Gastroesophageal sphincter (tissue), 4 donors: ENCODE measurements at regions not wholly inside any gene's neighbourhood (a gene's known extent, or its start where the extent isn't known, plus 50 kb on each side); places are given as distances from the start of the nearest gene placed in this dataset.

ENCODE experiments used
- ATAC-seq: fragments of 150-250 bp; one replicate; pipeline ENCODE4 v1.9.1; 2016; ENCODE audit warnings: mild to moderate bottlenecking, moderate library complexity
- H3K27ac ChIP-seq, 4 donors: fragments of 200-600 bp; sonication (generic) in 3 of 4; 1 replicate in 3 of 4; 2 replicates in 1 of 4; pipeline ENCODE4 v1.5.1; 2016 to 2019
- H3K27me3 ChIP-seq: fragments of 200-600 bp; sonication (generic); one replicate; pipeline ENCODE4 v1.5.1; 2019
- H3K36me3 ChIP-seq, 2 donors: fragments of 200-600 bp; sonication (generic); one replicate each; pipeline ENCODE4 v1.5.1; 2019; ENCODE audit warnings: control low read depth in 1 of 2
- H3K4me1 ChIP-seq, 3 donors: fragments of 200-600 bp; sonication (generic); 1 replicate in 2 of 3; 2 replicates in 1 of 3; pipeline ENCODE4 v1.5.1; 2016 to 2019; ENCODE audit warnings: control low read depth in 2 of 3
- H3K4me3 ChIP-seq, 2 donors: fragments of 200-600 bp; sonication (generic); one replicate each; pipeline ENCODE4 v1.5.1; 2019; ENCODE audit warnings: mild to moderate bottlenecking in 1 of 2, moderate library complexity in 1 of 2
- H3K9me3 ChIP-seq, 3 donors: fragments of 200-600 bp; sonication (generic); one replicate each; pipeline ENCODE4 v1.5.1; 2017 to 2019; ENCODE audit warnings: control low read depth in 2 of 3
- CTCF ChIP-seq, 4 experiments: fragments of 200-600 bp in 2 of 4; fragments of 450-650 bp in 2 of 4; sonication (generic) in 1 of 4; IDR thresholded peaks; one replicate each; pipeline ENCODE4 v1.5.1; 2017 to 2019; ENCODE audit warnings: antibody characterized with exemption in 4 of 4, mild to moderate bottlenecking in 2 of 4, moderate library complexity in 2 of 4
- EP300 ChIP-seq: sonication (generic); formaldehyde crosslinking; IDR thresholded peaks from one replicate; pipeline ENCODE4 v1.6.1; 2017; ENCODE audit warnings: antibody characterized with exemption, mild to moderate bottlenecking
- POLR2A ChIP-seq, 2 donors: fragments of 450-650 bp; IDR thresholded peaks; one replicate each; pipeline ENCODE4 v1.6.1; 2017; ENCODE audit warnings: antibody characterized with exemption in 2 of 2, mild to moderate bottlenecking in 2 of 2, moderate library complexity in 1 of 2
- POLR2AphosphoS5 ChIP-seq: sonication (generic); formaldehyde crosslinking; IDR thresholded peaks from one replicate; pipeline ENCODE4 v1.6.1; 2017; ENCODE audit warnings: antibody characterized with exemption
- WGBS, 2 donors: methylation state at CpG; one replicate each; pipeline ENCODE4 v1.1.5; 2018; ENCODE audit warnings: low coverage in 1 of 2; 5-methylcytosine and 5-hydroxymethylcytosine counted together

- TF ChIP-seq POLR2A (IDR thresholded peaks at IDR 0.05) (no peak), POLR2AphosphoS5 (no peak)
- Histone ChIP-seq H3K27me3 (no peaks in the 10 kb centered on the region), H3K36me3 (no peaks in the 10 kb centered on the region), H3K4me1 (no peaks in the 10 kb centered on the region), H3K4me3 (no peak overlapping the region), H3K27ac (no peak overlapping the region), H3K9me3 (peaks cover 0 to 10% (median 0%) of the 10 kb centered on the region in 3 donors)
- 49 to 100% methylated on average over 1 to 5 of the region's 5 CpGs for WGBS, 2 donors
- ATAC-seq: no peak
Measured at GRCh38 chr9:109590966-109591365, 92.9 kb upstream of the PTPN3 start.

GRCh38 chr9:109591691-109592090, 93.6 kb upstream of the PTPN3 start:
- no peak overlapping the region for H3K27ac ChIP-seq
- ATAC-seq: no peak

GRCh38 chr9:109593612-109594011, 95.5 kb upstream of the PTPN3 start:
- Histone ChIP-seq H3K4me3 (no peak overlapping the region), H3K27ac (no peak overlapping the region), H3K27me3 (no peaks in the 10 kb centered on the region), H3K4me1 (no peaks in the 10 kb centered on the region), H3K9me3 (peaks cover 0 to 10% (median 0%) of the 10 kb centered on the region in 3 donors), H3K36me3 (no peaks in the 10 kb centered on the region)
- TF ChIP-seq POLR2A (IDR thresholded peaks at IDR 0.05) (no peak), EP300 (no peak), CTCF (IDR thresholded peaks at IDR 0.05) (no peak), POLR2AphosphoS5 (no peak)
- no peak for ATAC-seq
- 89 to 100% methylated on average over 1 to 5 of the region's 5 CpGs for WGBS, 2 donors

More at GRCh38 chr9:109591691-109592090, 93.6 kb upstream of the PTPN3 start:
- Histone ChIP-seq H3K4me3 (no peak overlapping the region), H3K27me3 (no peaks in the 10 kb centered on the region), H3K9me3 (peaks cover 0 to 10% (median 0%) of the 10 kb centered on the region in 3 donors), H3K4me1 (no peaks in the 10 kb centered on the region), H3K36me3 (no peaks in the 10 kb centered on the region)
- 59 to 83% methylated on average over 2 of the region's 2 CpGs for WGBS, 2 donors
- TF ChIP-seq CTCF (IDR thresholded peaks at IDR 0.05) (no peak), POLR2A (IDR thresholded peaks at IDR 0.05) (no peak), POLR2AphosphoS5 (no peak), EP300 (no peak)

GRCh38 chr9:109597496-109597895, 99.4 kb upstream of the PTPN3 start:
- H3K27ac ChIP-seq: no peak overlapping the region
- WGBS, 2 donors: 91% methylated on average over 2 to 3 of the region's 3 CpGs
- no peak for ATAC-seq
- no peaks in the 10 kb centered on the region for H3K27me3 ChIP-seq
- no peaks in the 10 kb centered on the region for H3K4me1 ChIP-seq
- H3K9me3 ChIP-seq: peaks cover 0 to 5% (median 0%) of the 10 kb centered on the region in 3 donors
- H3K36me3 ChIP-seq: no peaks in the 10 kb centered on the region
- H3K4me3 ChIP-seq: no peak overlapping the region
- no peak for TF ChIP-seq EP300
- TF ChIP-seq POLR2AphosphoS5: no peak
- TF ChIP-seq CTCF (IDR thresholded peaks at IDR 0.05): no peak
- no peak for TF ChIP-seq POLR2A (IDR thresholded peaks at IDR 0.05)

GRCh38 chr9:109599131-109599530, 101.0 kb upstream of the PTPN3 start:
- peaks cover 0 to 5% (median 0%) of the 10 kb centered on the region in 3 donors for H3K9me3 ChIP-seq
- ATAC-seq: no peak
- TF ChIP-seq POLR2A (IDR thresholded peaks at IDR 0.05) (no peak), CTCF (IDR thresholded peaks at IDR 0.05) (no peak), EP300 (no peak), POLR2AphosphoS5 (no peak)
- 100% methylated on average over 2 of the region's 2 CpGs; no CpG with 5 or more reads in 1 of the 2 donors for WGBS, 2 donors
- H3K4me1 ChIP-seq: no peaks in the 10 kb centered on the region
- H3K36me3 ChIP-seq: no peaks in the 10 kb centered on the region
- H3K27me3 ChIP-seq: no peaks in the 10 kb centered on the region
- H3K4me3 ChIP-seq: no peak overlapping the region
- H3K27ac ChIP-seq: no peak overlapping the region
